H1 (cell line): ENCODE measurements at regions not wholly inside any gene's neighbourhood (a gene's known extent, or its start where the extent isn't known, plus 50 kb on each side); places are given as distances from the start of the nearest gene placed in this dataset.

Source experiments
- CTCF ChIA-PET: fragments of 300-600 bp; sonication (Branson Sonifier 250); formaldehyde crosslinking; loops from one replicate; lab custom pipeline; 2021; ENCODE audit not compliant: partially characterized antibody; lab: Charles Lee
- POLR2A ChIA-PET: fragments of 300-600 bp; sonication (Branson Sonifier 250); formaldehyde crosslinking; loops from one replicate; lab custom pipeline; 2021; ENCODE audit warnings: inconsistent platforms; ENCODE audit not compliant: partially characterized antibody; lab: Charles Lee
- DNase-seq, 2 experiments: peaks; one replicate each; pipeline versions ENCODE4 v3.0.0 to v3.0.0-alpha.2; 2010 to 2022; ENCODE audit warnings: low spot score in 2 of 2, low read depth in 1 of 2, mixed read lengths in 1 of 2
- FAIRE-seq: peaks from 2 replicates; lab custom pipeline; 2011; peaks lifted over from hg19 to GRCh38; lab: Jason Lieb, UNC
- H2AFZ ChIP-seq: 2 replicates; pipeline ENCODE4 v1.8.1; 2012; ENCODE audit warnings: low read length, inconsistent platforms
- H2AK5ac ChIP-seq: 2 replicates; pipeline ENCODE4 v1.6.1; 2013; ENCODE audit warnings: low read depth, low read length
- H2BK120ac ChIP-seq: replicated peaks from 2 replicates; pipeline ENCODE3; 2013; ENCODE audit warnings: low read depth, low read length, inconsistent platforms
- H2BK12ac ChIP-seq: 2 replicates; pipeline ENCODE4 v1.6.1; 2013; ENCODE audit warnings: low read depth, low read length
- H2BK15ac ChIP-seq: 2 replicates; pipeline ENCODE4 v1.6.1; 2013; ENCODE audit warnings: low read length
- H2BK20ac ChIP-seq: 2 replicates; pipeline ENCODE4 v1.6.1; 2013; ENCODE audit warnings: low read length
- H2BK5ac ChIP-seq: 2 replicates; pipeline ENCODE4 v1.6.1; 2013; ENCODE audit warnings: low read depth, low read length
- H3K14ac ChIP-seq: 2 replicates; pipeline ENCODE4 v1.6.1; 2013; ENCODE audit warnings: inconsistent platforms; ENCODE audit not compliant: insufficient read length
- H3K18ac ChIP-seq: 2 replicates; pipeline ENCODE4 v1.6.1; 2013; ENCODE audit warnings: low read length; ENCODE audit errors: extremely low read depth
- H3K23ac ChIP-seq: 2 replicates; pipeline ENCODE4 v1.6.1; 2013; ENCODE audit warnings: inconsistent platforms; ENCODE audit not compliant: insufficient read length
- H3K23me2 ChIP-seq: 2 replicates; pipeline ENCODE4 v1.6.1; 2013; ENCODE audit warnings: low read depth, low read length
- H3K27ac ChIP-seq: 2 replicates; pipeline ENCODE4 v1.6.1; 2011; ENCODE audit warnings: low read depth, low read length, inconsistent platforms
- H3K27me3 ChIP-seq, 4 experiments: replicated peaks in 1 of 4; 1 replicate in 1 of 4; 2 replicates in 3 of 4; pipeline versions ENCODE4 v1.6.1 to v1.8.1; 2011 to 2013; ENCODE audit warnings: low read length in 3 of 4, mild to moderate bottlenecking in 3 of 4, inconsistent platforms in 2 of 4, mixed read lengths in 2 of 4, moderate library complexity in 1 of 4; ENCODE audit not compliant: control insufficient read depth in 3 of 4, insufficient read depth in 3 of 4; ENCODE audit errors: extremely low read depth in 1 of 4
- H3K36me3 ChIP-seq, 4 experiments: 2 replicates each; pipeline versions ENCODE4 v1.6.1 to v1.8.1; 2011 to 2013; ENCODE audit warnings: mild to moderate bottlenecking in 4 of 4, low read length in 3 of 4, moderate library complexity in 2 of 4, control low read depth in 1 of 4, inconsistent platforms in 1 of 4; ENCODE audit not compliant: insufficient read depth in 4 of 4, control insufficient read depth in 2 of 4
- H3K4ac ChIP-seq: replicated peaks from 2 replicates; pipeline ENCODE3; 2013; ENCODE audit warnings: low read length, low read depth, mixed read lengths, inconsistent platforms; ENCODE audit not compliant: insufficient read length
- H3K4me1 ChIP-seq, 4 experiments: replicated peaks in 1 of 4; 1 replicate in 1 of 4; 2 replicates in 3 of 4; pipeline versions ENCODE4 v1.6.1 to v1.8.1; 2011 to 2013; ENCODE audit warnings: low read length in 3 of 4, inconsistent platforms in 2 of 4, mixed read lengths in 1 of 4; ENCODE audit not compliant: insufficient read depth in 4 of 4, control insufficient read depth in 3 of 4
- H3K4me2 ChIP-seq, 2 experiments: 2 replicates each; pipeline versions ENCODE4 v1.6.1 to v1.8.1; 2011 to 2013; ENCODE audit warnings: low read depth in 2 of 2, low read length in 2 of 2, control low read depth in 1 of 2, inconsistent platforms in 1 of 2, mild to moderate bottlenecking in 1 of 2; ENCODE audit not compliant: insufficient read depth in 1 of 2
- H3K4me3 ChIP-seq, 4 experiments: fragments of 200-600, 300-600 bp in 1 of 4; sonication (generic), shearing (Covaris generic), sonication (Bioruptor Twin) in 1 of 4; 2 replicates each; pipeline versions ENCODE4 v1.5.1 to v1.8.1; 2011 to 2016; ENCODE audit warnings: low read length in 4 of 4, low read depth in 3 of 4, control low read depth in 2 of 4, inconsistent platforms in 2 of 4, mild to moderate bottlenecking in 2 of 4, mixed read lengths in 1 of 4, moderate library complexity in 1 of 4; ENCODE audit not compliant: insufficient read depth in 2 of 4; ENCODE audit errors: extremely low read depth in 1 of 4
- H3K56ac ChIP-seq: replicated peaks from 2 replicates; pipeline ENCODE3; 2013; ENCODE audit warnings: low read depth, mild to moderate bottlenecking, mixed read lengths, low read length, inconsistent platforms; ENCODE audit not compliant: insufficient read length
- H3K79me1 ChIP-seq: 2 replicates; pipeline ENCODE4 v1.6.1; 2013; ENCODE audit warnings: low read depth, low read length, control low read depth
- H3K79me2 ChIP-seq, 2 experiments: 2 replicates each; pipeline versions ENCODE4 v1.6.1 to v1.8.1; 2012 to 2013; ENCODE audit warnings: low read length in 2 of 2, mild to moderate bottlenecking in 2 of 2, inconsistent platforms in 1 of 2; ENCODE audit not compliant: insufficient read depth in 2 of 2, control insufficient read depth in 1 of 2
- H3K9ac ChIP-seq, 4 experiments: replicated peaks in 1 of 4; 1 replicate in 1 of 4; 2 replicates in 3 of 4; pipeline versions ENCODE4 v1.6.1 to v1.8.1; 2011 to 2013; ENCODE audit warnings: low read depth in 3 of 4, low read length in 3 of 4, control low read depth in 2 of 4, mild to moderate bottlenecking in 2 of 4, moderate library complexity in 2 of 4, inconsistent platforms in 1 of 4; ENCODE audit errors: extremely low read depth in 1 of 4
- H3K9me3 ChIP-seq, 2 experiments: 2 replicates each; pipeline versions ENCODE4 v1.6.1 to v1.8.1; 2012 to 2013; ENCODE audit warnings: mild to moderate bottlenecking in 2 of 2, moderate library complexity in 2 of 2, control low read depth in 1 of 2, inconsistent platforms in 1 of 2, low read depth in 1 of 2, low read length in 1 of 2, mixed read lengths in 1 of 2; ENCODE audit not compliant: insufficient read depth in 2 of 2
- H4K20me1 ChIP-seq, 2 experiments: replicated peaks in 1 of 2; 2 replicates each; pipeline versions ENCODE3 to v1.8.1; 2011 to 2013; ENCODE audit warnings: inconsistent platforms in 2 of 2, low read length in 2 of 2, mild to moderate bottlenecking in 1 of 2; ENCODE audit not compliant: insufficient read depth in 2 of 2, control insufficient read depth in 1 of 2
- H4K5ac ChIP-seq: 2 replicates; pipeline ENCODE4 v1.6.1; 2013; ENCODE audit warnings: low read length, low read depth, mixed read lengths, inconsistent platforms; ENCODE audit not compliant: insufficient read length
- H4K8ac ChIP-seq: 2 replicates; pipeline ENCODE4 v1.8.0; 2013; ENCODE audit warnings: mild to moderate bottlenecking, moderate library complexity, low read length, inconsistent platforms; ENCODE audit not compliant: insufficient read depth; ENCODE audit errors: extremely low read depth
- H4K91ac ChIP-seq: replicated peaks from 2 replicates; pipeline ENCODE3; 2013; ENCODE audit warnings: low read length, mixed read lengths, inconsistent platforms; ENCODE audit not compliant: insufficient read length
- CBX8 ChIP-seq: fragments of 300-800, 300-1000 bp; sonication (generic); IDR thresholded peaks from 2 replicates; pipeline ENCODE4 v1.7.1; 2016; ENCODE audit warnings: low read depth, low read length, borderline replicate concordance
- CEBPB ChIP-seq: IDR thresholded peaks from 2 replicates; pipeline ENCODE4 v1.6.1; 2012; ENCODE audit warnings: low read depth, low read length
- HDAC6 ChIP-seq: IDR thresholded peaks from one replicate; pipeline ENCODE4 v1.7.1; 2012; ENCODE audit warnings: low read depth, mild to moderate bottlenecking, inconsistent platforms, low read length, moderate library complexity
- KDM1A ChIP-seq: fragments of 200-600, 300-600 bp; sonication (generic); IDR thresholded peaks from 2 replicates; pipeline ENCODE4 v1.7.1; 2016; ENCODE audit warnings: mild to moderate bottlenecking, low read length, borderline replicate concordance
- KDM4A ChIP-seq: IDR thresholded peaks from one replicate; pipeline ENCODE4 v1.7.1; 2012; ENCODE audit warnings: low read depth, mild to moderate bottlenecking, moderate library complexity, low read length, inconsistent platforms; ENCODE audit not compliant: severe bottlenecking
- SAP30 ChIP-seq: fragments of 300-600 bp; sonication (generic); IDR thresholded peaks from 2 replicates; pipeline ENCODE4 v1.7.1; 2012; ENCODE audit warnings: low read length, moderate library complexity, mild to moderate bottlenecking, inconsistent platforms; ENCODE audit not compliant: insufficient read depth, insufficient replicate concordance
- SIN3A ChIP-seq, 2 experiments: IDR thresholded peaks in 1 of 2; conservative IDR thresholded peaks in 1 of 2; 2 replicates each; pipeline ENCODE4 v1.6.1; 2011 to 2012; ENCODE audit warnings: low read length in 2 of 2, improper control_type of control experiment in 1 of 2, low read depth in 1 of 2, mild to moderate bottlenecking in 1 of 2
- SP2 ChIP-seq: IDR thresholded peaks from 2 replicates; pipeline ENCODE4 v1.6.1; 2012; ENCODE audit warnings: mild to moderate bottlenecking, low read length, inconsistent platforms
- TCF12 ChIP-seq: IDR thresholded peaks from 2 replicates; pipeline ENCODE4 v1.6.1; 2011; ENCODE audit warnings: low read depth, mild to moderate bottlenecking, low read length
- ZNF274 ChIP-seq: IDR thresholded peaks from 2 replicates; pipeline ENCODE4 v1.7.0; 2012; ENCODE audit warnings: low read length, borderline replicate concordance; ENCODE audit errors: extremely low read depth
- WGBS, 2 experiments: shearing (Covaris generic) in 1 of 2; methylation state at CpG; one replicate each; pipeline versions ENCODE4 v1.1.6 to v1.1.7; 2013 to 2015; ENCODE audit warnings: low lambda C conversion rate in 2 of 2, mixed read lengths in 2 of 2, inconsistent platforms in 1 of 2, low coverage in 1 of 2, missing lambda C conversion rate in 1 of 2; ENCODE audit not compliant: insufficient replicate concordance in 2 of 2, insufficient coverage in 1 of 2, insufficient read length in 1 of 2; ENCODE audit errors: extremely low coverage in 1 of 2, missing lambda C conversion rate in 1 of 2; 5-methylcytosine and 5-hydroxymethylcytosine counted together
- TF ChIP-seq, protein P1 (sequence below): IDR thresholded peaks from 2 replicates; pipeline ENCODE4 v1.6.1; 2011; ENCODE audit warnings: low read depth, mild to moderate bottlenecking, low read length; ENCODE audit not compliant: insufficient read depth

DNA sequence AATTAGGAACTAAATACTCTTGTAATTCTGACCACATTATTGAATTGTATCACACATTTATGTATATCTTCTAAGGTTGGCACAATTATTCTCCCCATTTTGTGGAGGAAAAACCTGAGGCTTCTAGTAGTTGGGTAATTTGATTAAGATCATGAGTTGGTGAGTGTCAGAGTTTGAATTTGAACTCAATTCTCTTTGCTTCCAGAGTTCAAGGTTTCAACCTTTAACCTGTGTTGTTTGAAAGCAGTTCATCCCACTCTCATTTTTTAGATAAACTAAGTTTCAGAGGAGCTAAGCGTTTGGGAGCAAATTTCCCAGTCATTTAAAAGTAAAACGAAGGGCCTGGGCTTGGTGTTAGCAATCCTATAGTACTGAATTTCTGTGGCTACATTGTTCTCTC, 293.4 kb downstream of the ADGRL2 start:
- WGBS, 2 experiments = 93% methylated on average over 2 of the region's 2 CpGs; no CpG with 5 or more reads in 1 of the 2 experiments
- TF ChIP-seq CBX8 (no peak), SP2 (no peak), TCF12 (no peak), KDM4A (no peak), CEBPB (no peak), KDM1A (no peak), SIN3A (conservative IDR thresholded peaks at IDR 0.05 in 1 of 2, IDR thresholded peaks at IDR 0.05 in 1 of 2; ENCODE audit: low read depth in 1 of 2, low read length in 2 of 2) (no peak), HDAC6 (no peak), SAP30 (no peak), ZNF274 (no peak)
- TF ChIP-seq, protein P1, sequence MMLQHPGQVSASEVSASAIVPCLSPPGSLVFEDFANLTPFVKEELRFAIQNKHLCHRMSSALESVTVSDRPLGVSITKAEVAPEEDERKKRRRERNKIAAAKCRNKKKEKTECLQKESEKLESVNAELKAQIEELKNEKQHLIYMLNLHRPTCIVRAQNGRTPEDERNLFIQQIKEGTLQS = no peak

More for the DNA sequence above, 293.4 kb downstream of the ADGRL2 start:
- Histone ChIP-seq H2BK15ac (no peak overlapping the region), H2BK120ac (no peak overlapping the region), H2BK20ac (no peak overlapping the region), H3K23me2 (no peaks in the 10 kb centered on the region), H3K36me3 (no peaks in the 10 kb centered on the region), H4K5ac (no peak overlapping the region), H3K9ac (no peak overlapping the region), H2BK12ac (no peak overlapping the region), H3K18ac (no peak overlapping the region), H2AK5ac (no peak overlapping the region), H4K8ac (no peak overlapping the region), H2BK5ac (no peak overlapping the region), H3K4me1 (no peaks in the 10 kb centered on the region), H3K27me3 (no peaks in the 10 kb centered on the region), H3K56ac (no peak overlapping the region), H3K9me3 (no peaks in the 10 kb centered on the region), H3K4me2 (no peak overlapping the region), H2AFZ (no peak overlapping the region), H3K27ac (no peak overlapping the region), H3K23ac (no peak overlapping the region), H3K4me3 (no peak overlapping the region), H3K79me2 (no peaks in the 10 kb centered on the region), H4K20me1 (no peaks in the 10 kb centered on the region), H3K79me1 (no peaks in the 10 kb centered on the region), H4K91ac (no peak overlapping the region), H3K4ac (no peak overlapping the region), H3K14ac (no peak overlapping the region)
- CTCF ChIA-PET = interaction anchor here (2.2 kb wide), 1 partner anchor 15 kb away, joined by 6 read pairs; no protein-coding TSS in a partner anchor
- no peak for FAIRE-seq
- DNase-seq = no peak
- POLR2A ChIA-PET = no interaction called here
